ENCODE measurements at regions not wholly inside any gene's neighbourhood (a gene's known extent, or its start where the extent isn't known, plus 50 kb on each side); places are given as distances from the start of the nearest gene placed in this dataset.

- DNase-seq (ENCODE audit: low read depth in 1 of 2, low spot score in 1 of 2), result no peak
- H3K27ac ChIP-seq, result no peak overlapping the region
- H3K4me3 ChIP-seq, result no peak overlapping the region
- TF ChIP-seq CTCF (IDR thresholded peaks at IDR 0.05; ENCODE audit: low read depth, low read length), result no peak
- H3K4me1 ChIP-seq (ENCODE audit: low read depth), result peaks cover 10% of the 10 kb centered on the region
- no peaks in the 10 kb centered on the region for H3K27me3 ChIP-seq
- H3K9me3 ChIP-seq (ENCODE audit: low read depth), result no peaks in the 10 kb centered on the region
- H3K36me3 ChIP-seq, result no peaks in the 10 kb centered on the region
These were observed 797.5 kb upstream of the ID2 start for GRCh38 chr2:7884338-7884737.

GRCh38 chr2:7886666-7887065 is 795.2 kb upstream of the ID2 start:
- no peaks in the 10 kb centered on the region for H3K36me3 ChIP-seq
- no peak overlapping the region for H3K4me3 ChIP-seq
- no peaks in the 10 kb centered on the region for H3K4me1 ChIP-seq (ENCODE audit: low read depth)
- TF ChIP-seq CTCF (IDR thresholded peaks at IDR 0.05; ENCODE audit: low read depth, low read length), result no peak
- no peaks in the 10 kb centered on the region for H3K9me3 ChIP-seq (ENCODE audit: low read depth)
- no peak overlapping the region for H3K27ac ChIP-seq
- DNase-seq (ENCODE audit: low read depth in 1 of 2, low spot score in 1 of 2), result no peak
- no peaks in the 10 kb centered on the region for H3K27me3 ChIP-seq

GRCh38 chr2:7887441-7887840 is 794.4 kb upstream of the ID2 start:
- H3K27me3 ChIP-seq, result no peaks in the 10 kb centered on the region
- DNase-seq (ENCODE audit: low read depth in 1 of 2, low spot score in 1 of 2), result no peak
- TF ChIP-seq CTCF (IDR thresholded peaks at IDR 0.05; ENCODE audit: low read depth, low read length), result no peak
- H3K27ac ChIP-seq, result no peak overlapping the region
- no peak overlapping the region for H3K4me3 ChIP-seq
- H3K9me3 ChIP-seq (ENCODE audit: low read depth), result no peaks in the 10 kb centered on the region
- H3K36me3 ChIP-seq, result no peaks in the 10 kb centered on the region
- no peaks in the 10 kb centered on the region for H3K4me1 ChIP-seq (ENCODE audit: low read depth)

GRCh38 chr2:7888876-7889275 is 793.0 kb upstream of the ID2 start:
- H3K36me3 ChIP-seq, result no peaks in the 10 kb centered on the region
- no peak for TF ChIP-seq CTCF (IDR thresholded peaks at IDR 0.05; ENCODE audit: low read depth, low read length)
- H3K4me3 ChIP-seq, result no peak overlapping the region
- H3K27ac ChIP-seq, result no peak overlapping the region
- DNase-seq (ENCODE audit: low read depth in 1 of 2, low spot score in 1 of 2), result no peak
- no peaks in the 10 kb centered on the region for H3K27me3 ChIP-seq
- no peaks in the 10 kb centered on the region for H3K4me1 ChIP-seq (ENCODE audit: low read depth)
- H3K9me3 ChIP-seq (ENCODE audit: low read depth), result no peaks in the 10 kb centered on the region

GRCh38 chr2:7891312-7891711 is 790.5 kb upstream of the ID2 start:
- Histone ChIP-seq H3K4me1 (ENCODE audit: low read depth) (no peaks in the 10 kb centered on the region), H3K4me3 (no peak overlapping the region), H3K27ac (no peak overlapping the region), H3K9me3 (ENCODE audit: low read depth) (no peaks in the 10 kb centered on the region), H3K27me3 (no peaks in the 10 kb centered on the region), H3K36me3 (no peaks in the 10 kb centered on the region)
- DNase-seq (ENCODE audit: low read depth in 1 of 2, low spot score in 1 of 2), result no peak
- TF ChIP-seq CTCF (IDR thresholded peaks at IDR 0.05; ENCODE audit: low read depth, low read length), result no peak

- Histone ChIP-seq H3K4me1 (ENCODE audit: low read depth) (no peaks in the 10 kb centered on the region), H3K36me3 (no peaks in the 10 kb centered on the region), H3K4me3 (no peak overlapping the region), H3K27me3 (no peaks in the 10 kb centered on the region), H3K9me3 (ENCODE audit: low read depth) (no peaks in the 10 kb centered on the region), H3K27ac (no peak overlapping the region)
- no peak for TF ChIP-seq CTCF (IDR thresholded peaks at IDR 0.05; ENCODE audit: low read depth, low read length)
- no peak for DNase-seq (ENCODE audit: low read depth in 1 of 2, low spot score in 1 of 2)
These were observed 786.6 kb upstream of the ID2 start for GRCh38 chr2:7895289-7895688.
